ENCODE measurements at regions not wholly inside any gene's neighbourhood (a gene's known extent, or its start where the extent isn't known, plus 50 kb on each side); places are given as distances from the start of the nearest gene placed in this dataset.

DNA sequence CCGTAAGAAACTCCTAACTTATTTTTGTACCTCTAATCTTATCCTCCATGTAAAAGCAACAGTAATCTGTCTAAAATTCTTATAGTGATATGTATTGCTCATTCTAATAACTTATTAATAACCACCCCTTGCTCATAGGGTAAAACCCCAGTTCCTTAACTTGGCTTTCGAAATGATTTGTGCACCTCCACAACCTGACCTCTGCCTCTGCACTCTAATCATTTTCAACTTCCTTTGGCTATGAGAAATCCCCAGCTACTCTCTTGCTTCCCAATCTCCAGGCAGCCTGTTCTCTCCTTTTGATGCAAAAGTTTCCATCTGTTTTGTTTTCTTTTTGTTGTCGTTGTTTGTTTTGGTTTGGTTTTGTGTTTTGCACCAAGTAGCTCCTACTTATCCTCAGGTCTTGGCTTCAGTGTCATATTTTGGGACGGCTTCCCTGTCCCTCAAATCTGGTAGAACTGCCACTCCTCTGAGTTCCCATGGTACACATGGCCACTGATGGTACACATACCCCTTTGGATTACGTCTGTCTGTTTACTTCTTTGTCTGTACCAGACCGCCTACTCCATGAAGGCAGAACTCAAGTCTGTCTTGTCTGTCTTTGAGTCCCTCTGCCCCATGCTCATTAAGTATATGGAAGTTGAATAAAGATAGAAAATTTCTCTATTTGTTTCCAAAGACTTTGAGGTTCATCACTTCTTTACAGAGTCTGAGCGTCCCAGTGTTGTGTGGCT lies 105.6 kb upstream of the TGFBR2 start:
- no peak overlapping the region for H3K9ac ChIP-seq (ENCODE audit: insufficient read length)
- no peak for TF ChIP-seq FOXP2 (optimal IDR thresholded peaks at IDR 0.05; ENCODE audit: control extremely low read depth, extremely low read length, insufficient read depth)
- no peak for TF ChIP-seq POLR2AphosphoS5 (IDR thresholded peaks at IDR 0.05; ENCODE audit: borderline replicate concordance, low read depth, low read length)
- TF ChIP-seq EZH2 (IDR thresholded peaks at IDR 0.05) = no peak
- no peaks in the 10 kb centered on the region for H3K36me3 ChIP-seq (ENCODE audit: insufficient read depth, low read length)
- no peak overlapping the region for H3K4me3 ChIP-seq
- DNase-seq (ENCODE audit: low read depth, low spot score) = no peak
- no peak overlapping the region for H3K27ac ChIP-seq
- H3K9me3 ChIP-seq (ENCODE audit: low read depth, low read length) = no peaks in the 10 kb centered on the region

DNA sequence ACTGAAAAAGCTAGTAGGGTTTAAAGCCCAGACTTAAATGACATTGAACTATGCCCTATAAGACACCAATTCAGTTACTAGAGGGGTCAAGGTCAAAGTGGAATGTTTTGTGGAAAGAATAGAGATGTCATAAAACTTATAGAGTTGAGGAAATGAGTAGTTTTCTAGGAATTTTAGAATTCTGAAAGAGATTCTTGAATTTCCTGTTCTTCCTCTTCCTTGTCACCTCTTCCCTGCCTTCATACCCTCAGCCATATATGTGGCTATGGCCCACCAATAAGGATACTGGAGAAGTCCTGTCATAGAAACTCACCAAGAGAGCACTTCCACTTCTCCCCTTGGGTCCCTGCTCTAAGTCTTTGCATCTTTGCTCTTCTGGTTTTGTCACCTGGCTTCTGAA lies 104.9 kb upstream of the TGFBR2 start:
- no peak overlapping the region for H3K4me3 ChIP-seq
- H3K27ac ChIP-seq = no peak overlapping the region
- TF ChIP-seq FOXP2 (optimal IDR thresholded peaks at IDR 0.05; ENCODE audit: control extremely low read depth, extremely low read length, insufficient read depth) (no peak), POLR2AphosphoS5 (IDR thresholded peaks at IDR 0.05; ENCODE audit: borderline replicate concordance, low read depth, low read length) (no peak), EZH2 (IDR thresholded peaks at IDR 0.05) (no peak)
- no peaks in the 10 kb centered on the region for H3K36me3 ChIP-seq (ENCODE audit: insufficient read depth, low read length)
- H3K9me3 ChIP-seq (ENCODE audit: low read depth, low read length) = no peaks in the 10 kb centered on the region
- H3K9ac ChIP-seq (ENCODE audit: insufficient read length) = no peak overlapping the region
- no peak for DNase-seq (ENCODE audit: low read depth, low spot score)

GRCh38 chr3:30502051-30502741 lies 104.2 kb upstream of the TGFBR2 start:
- no peak for DNase-seq (ENCODE audit: low read depth, low spot score)
- Histone ChIP-seq H3K27ac (no peak overlapping the region), H3K4me3 (no peak overlapping the region), H3K9me3 (ENCODE audit: low read depth, low read length) (no peaks in the 10 kb centered on the region), H3K9ac (ENCODE audit: insufficient read length) (no peak overlapping the region), H3K36me3 (ENCODE audit: insufficient read depth, low read length) (no peaks in the 10 kb centered on the region)
- no peak for TF ChIP-seq FOXP2 (optimal IDR thresholded peaks at IDR 0.05; ENCODE audit: control extremely low read depth, extremely low read length, insufficient read depth)

- Histone ChIP-seq H3K4me3 (no peak overlapping the region), H3K9ac (ENCODE audit: insufficient read length) (no peak overlapping the region), H3K36me3 (ENCODE audit: insufficient read depth, low read length) (no peaks in the 10 kb centered on the region), H3K9me3 (ENCODE audit: low read depth, low read length) (no peaks in the 10 kb centered on the region), H3K27ac (no peak overlapping the region)
- DNase-seq (ENCODE audit: low read depth, low spot score) = no peak
- no peak for TF ChIP-seq EZH2 (IDR thresholded peaks at IDR 0.05)
- no peak for TF ChIP-seq POLR2AphosphoS5 (IDR thresholded peaks at IDR 0.05; ENCODE audit: borderline replicate concordance, low read depth, low read length)
- TF ChIP-seq FOXP2 (optimal IDR thresholded peaks at IDR 0.05; ENCODE audit: control extremely low read depth, extremely low read length, insufficient read depth) = no peak
Measured at GRCh38 chr3:30502742-30503073, 103.7 kb upstream of the TGFBR2 start.

DNA sequence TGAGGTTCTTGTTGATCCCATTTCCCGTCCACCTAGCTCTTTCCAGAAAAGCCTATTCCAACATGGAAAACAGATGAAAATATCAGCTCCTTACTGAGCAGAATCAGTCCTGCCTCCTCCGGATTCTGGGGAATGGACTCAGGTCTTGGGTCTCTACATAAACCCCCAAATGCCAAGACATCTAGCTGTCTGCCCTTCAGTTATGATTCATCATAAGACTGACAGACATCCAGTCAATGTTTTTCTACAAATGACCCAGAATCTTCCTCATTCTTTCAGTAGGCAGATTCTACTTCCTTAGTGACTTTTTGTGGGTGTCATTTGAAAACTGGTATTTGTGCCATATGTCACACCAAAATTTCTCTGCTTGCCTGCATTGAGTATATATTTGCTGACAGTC lies 103.0 kb upstream of the TGFBR2 start:
- no peak for DNase-seq (ENCODE audit: low read depth, low spot score)
- H3K9me3 ChIP-seq (ENCODE audit: low read depth, low read length) = no peaks in the 10 kb centered on the region
- no peak for TF ChIP-seq POLR2AphosphoS5 (IDR thresholded peaks at IDR 0.05; ENCODE audit: borderline replicate concordance, low read depth, low read length)
- no peak for TF ChIP-seq EZH2 (IDR thresholded peaks at IDR 0.05)
- TF ChIP-seq FOXP2 (optimal IDR thresholded peaks at IDR 0.05; ENCODE audit: control extremely low read depth, extremely low read length, insufficient read depth) = no peak

GRCh38 chr3:30504939-30505338 lies 101.5 kb upstream of the TGFBR2 start:
- TF ChIP-seq EZH2 (IDR thresholded peaks at IDR 0.05) (no peak), POLR2AphosphoS5 (IDR thresholded peaks at IDR 0.05; ENCODE audit: borderline replicate concordance, low read depth, low read length) (no peak), FOXP2 (optimal IDR thresholded peaks at IDR 0.05; ENCODE audit: control extremely low read depth, extremely low read length, insufficient read depth) (no peak)
- no peak for DNase-seq (ENCODE audit: low read depth, low spot score)
- H3K9me3 ChIP-seq (ENCODE audit: low read depth, low read length) = no peaks in the 10 kb centered on the region
- no peak overlapping the region for H3K4me3 ChIP-seq
- no peaks in the 10 kb centered on the region for H3K36me3 ChIP-seq (ENCODE audit: insufficient read depth, low read length)
- H3K9ac ChIP-seq (ENCODE audit: insufficient read length) = no peak overlapping the region
- H3K27ac ChIP-seq = no peak overlapping the region

More for the DNA sequence above, 103.0 kb upstream of the TGFBR2 start:
- Histone ChIP-seq H3K27ac (no peak overlapping the region), H3K4me3 (no peak overlapping the region), H3K9ac (ENCODE audit: insufficient read length) (no peak overlapping the region), H3K36me3 (ENCODE audit: insufficient read depth, low read length) (no peaks in the 10 kb centered on the region)

DNA sequence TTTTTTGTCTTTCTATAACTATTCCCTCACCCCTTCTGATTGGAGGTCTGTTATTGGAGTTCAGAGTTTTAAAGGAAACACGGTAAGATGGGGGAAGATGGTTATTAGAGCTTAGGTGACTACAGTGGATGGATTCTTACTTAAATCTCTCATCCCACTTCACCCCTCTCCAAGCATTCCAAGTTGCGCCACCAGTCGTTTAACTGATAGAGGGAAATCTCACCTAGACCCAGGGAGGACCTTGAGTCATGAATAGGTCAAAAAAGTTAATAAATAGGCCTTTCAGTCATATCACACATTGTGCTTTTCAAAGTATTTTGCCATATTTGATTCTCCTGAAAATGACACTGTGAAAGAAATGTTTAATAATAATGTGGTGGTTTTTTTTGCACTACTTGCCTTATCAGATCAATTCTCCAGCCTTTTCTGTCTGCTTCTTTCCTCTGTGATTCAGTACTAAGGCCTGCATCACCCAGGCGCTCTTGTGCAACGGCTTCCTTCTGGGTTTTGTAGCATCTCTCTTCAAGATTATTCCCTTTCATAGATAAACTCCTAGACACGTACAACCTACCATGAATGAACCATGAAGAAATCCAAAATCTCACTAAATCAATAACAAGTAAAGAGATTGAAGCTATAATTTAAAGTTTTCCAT lies 100.4 kb upstream of the TGFBR2 start:
- H3K9me3 ChIP-seq (ENCODE audit: low read depth, low read length) = no peaks in the 10 kb centered on the region
- no peaks in the 10 kb centered on the region for H3K36me3 ChIP-seq (ENCODE audit: insufficient read depth, low read length)
- no peak overlapping the region for H3K27ac ChIP-seq
- no peak overlapping the region for H3K9ac ChIP-seq (ENCODE audit: insufficient read length)
- TF ChIP-seq FOXP2 (optimal IDR thresholded peaks at IDR 0.05; ENCODE audit: control extremely low read depth, extremely low read length, insufficient read depth) = no peak
- TF ChIP-seq POLR2AphosphoS5 (IDR thresholded peaks at IDR 0.05; ENCODE audit: borderline replicate concordance, low read depth, low read length) = no peak
- TF ChIP-seq EZH2 (IDR thresholded peaks at IDR 0.05) = no peak
- no peak overlapping the region for H3K4me3 ChIP-seq
- DNase-seq (ENCODE audit: low read depth, low spot score) = no peak

DNA sequence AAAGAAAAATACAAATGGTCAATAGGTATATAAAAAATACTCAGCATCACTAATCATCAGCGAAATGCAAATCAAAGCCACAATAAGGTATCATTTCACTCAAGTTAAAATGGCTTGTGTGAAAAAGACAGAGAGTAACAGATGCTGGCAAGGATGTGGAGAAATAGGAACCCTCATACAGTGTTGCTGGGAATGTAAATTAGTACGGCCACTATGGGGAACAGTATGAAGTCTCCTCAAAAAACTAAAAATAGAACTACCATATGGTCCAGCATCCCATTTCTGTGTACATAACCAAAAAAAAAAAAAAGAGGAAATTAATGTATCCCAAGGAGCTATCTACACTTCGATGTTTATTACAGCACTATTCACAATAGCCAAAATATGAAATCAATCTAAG lies 98.1 kb upstream of the TGFBR2 start:
- Histone ChIP-seq H3K9me3 (ENCODE audit: low read depth, low read length) (no peaks in the 10 kb centered on the region), H3K9ac (ENCODE audit: insufficient read length) (no peak overlapping the region), H3K4me3 (no peak overlapping the region), H3K36me3 (ENCODE audit: insufficient read depth, low read length) (no peaks in the 10 kb centered on the region), H3K27ac (no peak overlapping the region)
- DNase-seq (ENCODE audit: low read depth, low spot score) = no peak
- TF ChIP-seq EZH2 (IDR thresholded peaks at IDR 0.05) (no peak), POLR2AphosphoS5 (IDR thresholded peaks at IDR 0.05; ENCODE audit: borderline replicate concordance, low read depth, low read length) (no peak), FOXP2 (optimal IDR thresholded peaks at IDR 0.05; ENCODE audit: control extremely low read depth, extremely low read length, insufficient read depth) (no peak)
